T-helper 2 cell treated with Interferon-gamma antibody and Interleukin-4, amounts not matched to agents 100 ng/mL and 5 ng/mL, for 36 hours (primary cell): ENCODE measurements at regions not wholly inside any gene's neighbourhood (a gene's known extent, or its start where the extent isn't known, plus 50 kb on each side); places are given as distances from the start of the nearest gene placed in this dataset.
"Not testable (repeated sequence)": the region's sequence is repeated elsewhere in the genome, so short reads cannot be mapped to it uniquely, and the experiment has no call there.

Experiments
- intact Hi-C: fragments of 100-400 bp; cut with micrococcal nuclease; formaldehyde crosslinking; loops from one replicate; pipeline ENCODE4 v1.15.1; 2023

DNA sequence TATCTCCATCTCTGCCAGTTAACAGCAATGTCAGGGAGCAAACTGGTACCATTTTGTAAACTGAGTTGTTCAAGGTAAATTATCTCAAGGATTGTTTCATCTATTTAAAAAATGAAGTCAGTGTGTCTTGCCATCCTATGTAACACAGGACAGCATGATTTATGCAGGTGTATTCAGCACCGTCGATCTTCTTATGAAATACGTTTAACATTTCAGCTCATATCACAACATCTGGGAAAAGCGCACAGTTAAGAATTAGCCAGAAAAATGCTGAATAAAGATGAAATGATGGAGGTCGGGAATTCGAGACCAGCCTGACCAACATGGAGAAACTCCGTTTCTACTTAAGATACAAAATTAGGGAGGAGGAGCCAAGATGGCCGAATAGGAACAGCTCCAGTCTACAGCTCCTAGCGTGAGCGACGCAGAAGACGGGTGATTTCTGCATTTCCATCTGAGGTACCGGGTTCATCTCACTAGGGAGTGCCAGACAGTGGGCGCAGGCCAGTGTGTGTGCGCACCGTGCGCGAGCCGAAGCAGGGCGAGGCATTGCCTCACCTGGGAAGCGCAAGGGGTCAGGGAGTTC, 107.3 kb upstream of the COX7C start:
- intact Hi-C loops = not testable (repeated sequence)

- intact Hi-C loops = no loop called here
Observed at GRCh38 chr5:86523718-86524117, 94.0 kb upstream of the COX7C start.

GRCh38 chr5:86525622-86526021, 92.1 kb upstream of the COX7C start:
- intact Hi-C loops = no loop called here

DNA sequence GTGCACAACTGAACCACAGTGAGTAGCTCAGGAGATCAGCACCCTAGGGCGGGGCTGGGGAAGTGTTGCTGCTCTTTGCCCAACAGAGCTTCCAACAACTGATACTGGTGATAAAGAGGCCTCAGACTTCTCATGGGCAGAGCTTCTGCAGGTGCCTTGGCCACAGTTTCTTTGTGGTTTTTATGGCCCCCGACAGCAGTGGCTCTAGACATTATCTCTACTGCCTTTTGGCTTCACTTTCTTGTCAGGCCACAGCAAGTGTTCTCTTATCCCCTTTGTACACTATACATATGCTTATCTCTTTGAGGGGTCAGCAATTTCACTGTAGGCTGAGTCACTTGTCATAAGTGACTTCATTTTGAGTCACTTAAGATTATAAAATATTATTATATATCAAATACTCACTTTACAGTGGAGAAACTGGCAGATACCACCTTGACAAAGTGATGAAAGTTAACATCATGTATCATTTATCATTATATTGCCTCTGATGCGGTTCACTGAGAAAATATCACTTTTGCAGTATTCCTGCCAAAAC, 90.9 kb upstream of the COX7C start:
- intact Hi-C loops = no loop called here

DNA sequence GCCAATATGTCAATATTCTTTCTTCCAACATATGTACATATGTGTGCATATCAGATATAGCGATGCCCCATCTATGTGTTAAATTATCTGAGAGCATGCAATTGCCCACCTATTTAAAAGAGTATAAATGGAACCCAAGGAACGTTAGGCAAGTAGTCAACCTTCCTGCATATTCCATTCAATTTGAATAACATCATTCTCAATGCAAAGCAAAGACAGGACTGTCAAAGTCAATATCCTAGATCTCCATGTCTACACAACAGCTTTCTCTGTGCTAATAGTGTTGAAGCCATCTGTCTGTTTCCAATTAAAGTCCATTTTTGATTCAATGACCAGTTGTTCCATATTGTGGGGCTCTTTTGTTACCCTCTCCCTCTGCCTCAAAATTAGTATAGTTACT, 85.3 kb upstream of the COX7C start:
- intact Hi-C loops = no loop called here

GRCh38 chr5:86536396-86536795, 81.3 kb upstream of the COX7C start:
- intact Hi-C loops = no loop called here

- intact Hi-C loops = no loop called here
Observed at GRCh38 chr5:86542532-86542931, 75.2 kb upstream of the COX7C start.

GRCh38 chr5:86546044-86546443, 71.7 kb upstream of the COX7C start:
- intact Hi-C loops = no loop called here

DNA sequence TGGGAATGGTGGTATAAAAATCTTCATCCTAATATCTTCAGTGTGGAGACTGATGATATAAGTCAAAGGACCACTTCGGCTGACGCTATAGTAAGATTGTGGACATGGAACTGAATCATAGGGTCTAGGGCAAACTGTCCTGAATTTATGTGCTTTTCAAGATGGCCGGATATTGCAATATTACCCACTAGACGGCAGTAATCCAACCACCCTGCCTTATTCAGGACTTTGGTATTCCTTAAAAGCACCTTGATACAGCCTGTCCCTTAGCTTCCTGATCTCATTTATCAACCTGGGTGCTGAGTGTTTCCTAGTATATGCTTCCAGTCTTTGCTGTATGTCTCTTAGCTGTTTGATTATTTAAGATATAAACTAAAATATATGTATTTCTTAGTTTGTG, 71.2 kb upstream of the COX7C start:
- intact Hi-C loops = no loop called here

GRCh38 chr5:86554638-86555037, 63.1 kb upstream of the COX7C start:
- intact Hi-C loops = no loop called here

- intact Hi-C loops = no loop called here
Observed at GRCh38 chr5:86557920-86558319, 59.8 kb upstream of the COX7C start.

- intact Hi-C loops = no loop called here
Observed at GRCh38 chr5:86565197-86565789, 52.4 kb upstream of the COX7C start.

DNA sequence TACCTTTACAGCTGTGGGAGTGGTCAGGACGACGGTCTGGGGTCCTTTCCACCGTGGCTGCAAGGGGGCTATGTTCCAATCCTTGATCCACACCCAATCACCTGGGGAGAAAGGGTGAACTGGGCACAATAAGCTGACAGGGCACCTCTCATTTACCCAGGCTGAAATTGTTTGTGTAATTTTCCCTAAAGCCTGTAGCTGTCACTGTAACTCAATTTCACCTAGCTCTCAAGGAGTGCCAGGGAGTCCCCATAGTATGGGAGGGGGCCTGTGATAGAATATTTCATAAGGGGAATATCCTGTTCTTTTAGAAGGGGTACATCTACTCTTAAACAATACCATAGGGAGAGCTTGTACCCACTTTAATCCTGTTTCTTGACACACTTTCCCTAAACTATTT, 51.7 kb upstream of the COX7C start:
- intact Hi-C loops = not testable (repeated sequence)
